ENCODE measurements at regions not wholly inside any gene's neighbourhood (a gene's known extent, or its start where the extent isn't known, plus 50 kb on each side); places are given as distances from the start of the nearest gene placed in this dataset.

- no peaks in the 10 kb centered on the region for H3K36me3 ChIP-seq (replicated peaks)
- H3K27me3 ChIP-seq (ENCODE audit: low read depth): 0 out of 2 replicates have a peak, but pooled peaks cover 2% of the 10 kb centered on the region
- in situ Hi-C loops (cut with MboI; ENCODE audit: low sequenced_read_pairs): no loop called here
- H3K4me1 ChIP-seq: no peaks in the 10 kb centered on the region
- DNase-seq (ENCODE audit: low spot score in 2 of 2): no peak
- H3K9me3 ChIP-seq: no peaks in the 10 kb centered on the region
- H3K4me3 ChIP-seq: no peak overlapping the region
These were observed 82.3 kb downstream of the CD164 start for GRCh38 chr6:109299776-109300564.

GRCh38 chr6:109299265-109299607, 83.0 kb downstream of the CD164 start:
- no peak for DNase-seq (ENCODE audit: low spot score in 2 of 2)
- in situ Hi-C loops (cut with MboI; ENCODE audit: low sequenced_read_pairs): no loop called here
- Histone ChIP-seq H3K9me3 (no peaks in the 10 kb centered on the region), H3K27me3 (ENCODE audit: low read depth) (0 out of 2 replicates have a peak, but pooled peaks cover 3% of the 10 kb centered on the region), H3K4me1 (no peaks in the 10 kb centered on the region), H3K36me3 (replicated peaks) (no peaks in the 10 kb centered on the region), H3K4me3 (no peak overlapping the region)

GRCh38 chr6:109298605-109299264, 83.5 kb downstream of the CD164 start:
- no peak for DNase-seq (ENCODE audit: low spot score in 2 of 2)
- Histone ChIP-seq H3K4me3 (no peak overlapping the region), H3K9me3 (no peaks in the 10 kb centered on the region), H3K36me3 (replicated peaks) (no peaks in the 10 kb centered on the region), H3K4me1 (no peaks in the 10 kb centered on the region), H3K27me3 (ENCODE audit: low read depth) (0 out of 2 replicates have a peak, but pooled peaks cover 3% of the 10 kb centered on the region)
- in situ Hi-C loops (cut with MboI; ENCODE audit: low sequenced_read_pairs): no loop called here

GRCh38 chr6:109297406-109298110, 84.7 kb downstream of the CD164 start:
- Histone ChIP-seq H3K4me3 (no peak overlapping the region), H3K4me1 (no peaks in the 10 kb centered on the region), H3K36me3 (replicated peaks) (no peaks in the 10 kb centered on the region), H3K27me3 (ENCODE audit: low read depth) (0 out of 2 replicates have a peak, but pooled peaks cover 3% of the 10 kb centered on the region), H3K9me3 (no peaks in the 10 kb centered on the region)
- no peak for DNase-seq (ENCODE audit: low spot score in 2 of 2)
- in situ Hi-C loops (cut with MboI; ENCODE audit: low sequenced_read_pairs): no loop called here

GRCh38 chr6:109296971-109297372, 85.3 kb downstream of the CD164 start:
- DNase-seq (ENCODE audit: low spot score in 2 of 2): no peak
- no peaks in the 10 kb centered on the region for H3K36me3 ChIP-seq (replicated peaks)
- no peaks in the 10 kb centered on the region for H3K4me1 ChIP-seq
- 0 out of 2 replicates have a peak, but pooled peaks cover 3% of the 10 kb centered on the region for H3K27me3 ChIP-seq (ENCODE audit: low read depth)
- no peak overlapping the region for H3K4me3 ChIP-seq
- in situ Hi-C loops (cut with MboI; ENCODE audit: low sequenced_read_pairs): no loop called here
- no peaks in the 10 kb centered on the region for H3K9me3 ChIP-seq

- H3K27me3 ChIP-seq (ENCODE audit: low read depth): 0 out of 2 replicates have a peak, but pooled peaks cover 3% of the 10 kb centered on the region
- no peaks in the 10 kb centered on the region for H3K4me1 ChIP-seq
- DNase-seq (ENCODE audit: low spot score in 2 of 2): no peak
- no peaks in the 10 kb centered on the region for H3K9me3 ChIP-seq
- no peak overlapping the region for H3K4me3 ChIP-seq
- in situ Hi-C loops (cut with MboI; ENCODE audit: low sequenced_read_pairs): no loop called here
- no peaks in the 10 kb centered on the region for H3K36me3 ChIP-seq (replicated peaks)
These were observed 85.8 kb downstream of the CD164 start for GRCh38 chr6:109296452-109296851.

- Histone ChIP-seq H3K27me3 (ENCODE audit: low read depth) (0 out of 2 replicates have a peak, but pooled peaks cover 3% of the 10 kb centered on the region), H3K9me3 (no peaks in the 10 kb centered on the region), H3K36me3 (replicated peaks) (no peaks in the 10 kb centered on the region), H3K4me1 (no peaks in the 10 kb centered on the region), H3K4me3 (no peak overlapping the region)
- in situ Hi-C loops (cut with MboI; ENCODE audit: low sequenced_read_pairs): no loop called here
- no peak for DNase-seq (ENCODE audit: low spot score in 2 of 2)
These were observed 86.5 kb downstream of the CD164 start for GRCh38 chr6:109295774-109296156.

- Histone ChIP-seq H3K27me3 (ENCODE audit: low read depth) (0 out of 2 replicates have a peak, but pooled peaks cover 3% of the 10 kb centered on the region), H3K36me3 (replicated peaks) (no peaks in the 10 kb centered on the region), H3K4me3 (no peak overlapping the region), H3K4me1 (no peaks in the 10 kb centered on the region), H3K9me3 (no peaks in the 10 kb centered on the region)
- no peak for DNase-seq (ENCODE audit: low spot score in 2 of 2)
- in situ Hi-C loops (cut with MboI; ENCODE audit: low sequenced_read_pairs): no loop called here
These were observed 87.0 kb downstream of the CD164 start for GRCh38 chr6:109295109-109295773.

GRCh38 chr6:109292983-109293586, 89.2 kb downstream of the CD164 start:
- 0 out of 2 replicates have a peak, but pooled peaks cover 3% of the 10 kb centered on the region for H3K27me3 ChIP-seq (ENCODE audit: low read depth)
- H3K36me3 ChIP-seq (replicated peaks): no peaks in the 10 kb centered on the region
- H3K4me3 ChIP-seq: no peak overlapping the region
- in situ Hi-C loops (cut with MboI; ENCODE audit: low sequenced_read_pairs): no loop called here
- no peaks in the 10 kb centered on the region for H3K9me3 ChIP-seq
- no peaks in the 10 kb centered on the region for H3K4me1 ChIP-seq
- no peak for DNase-seq (ENCODE audit: low spot score in 2 of 2)

- no peak for DNase-seq (ENCODE audit: low spot score in 2 of 2)
- in situ Hi-C loops (cut with MboI; ENCODE audit: low sequenced_read_pairs): no loop called here
- H3K27me3 ChIP-seq (ENCODE audit: low read depth): 0 out of 2 replicates have a peak, but pooled peaks cover 3% of the 10 kb centered on the region
- H3K4me1 ChIP-seq: no peaks in the 10 kb centered on the region
- no peaks in the 10 kb centered on the region for H3K9me3 ChIP-seq
- H3K36me3 ChIP-seq (replicated peaks): no peaks in the 10 kb centered on the region
- no peak overlapping the region for H3K4me3 ChIP-seq
These were observed 89.8 kb downstream of the CD164 start for GRCh38 chr6:109292420-109292819.

GRCh38 chr6:109291902-109292301, 90.4 kb downstream of the CD164 start:
- no peak for DNase-seq (ENCODE audit: low spot score in 2 of 2)
- Histone ChIP-seq H3K4me3 (no peak overlapping the region), H3K9me3 (no peaks in the 10 kb centered on the region), H3K27me3 (ENCODE audit: low read depth) (peaks cover 4% of the 10 kb centered on the region; the same call in 1 of the 2 replicates), H3K36me3 (replicated peaks) (no peaks in the 10 kb centered on the region), H3K4me1 (no peaks in the 10 kb centered on the region)
- in situ Hi-C loops (cut with MboI; ENCODE audit: low sequenced_read_pairs): no loop called here

GRCh38 chr6:109290143-109290931, 91.9 kb downstream of the CD164 start:
- in situ Hi-C loops (cut with MboI; ENCODE audit: low sequenced_read_pairs): no loop called here
- H3K4me3 ChIP-seq: no peak overlapping the region
- no peaks in the 10 kb centered on the region for H3K4me1 ChIP-seq
- peaks cover 16% of the 10 kb centered on the region for H3K27me3 ChIP-seq (ENCODE audit: low read depth)
- no peak for DNase-seq (ENCODE audit: low spot score in 2 of 2)
- H3K36me3 ChIP-seq (replicated peaks): no peaks in the 10 kb centered on the region
- H3K9me3 ChIP-seq: no peaks in the 10 kb centered on the region

All from HAP-1 (cell line).